Heart right ventricle (tissue), 16 donors: ENCODE measurements at regions not wholly inside any gene's neighbourhood (a gene's known extent, or its start where the extent isn't known, plus 50 kb on each side); places are given as distances from the start of the nearest gene placed in this dataset.
"Not testable (repeated sequence)": the region's sequence is repeated elsewhere in the genome, so short reads cannot be mapped to it uniquely, and the experiment has no call there.

Source experiments
- ATAC-seq, 8 donors: fragments of 200-7000 bp; cut with Tn5 transposase; one replicate each; pipeline ENCODE4 v1.9.1; 2020; ENCODE audit warnings: mild to moderate bottlenecking in 8 of 8, moderate library complexity in 8 of 8, moderate number of reproducible peaks in 1 of 8
- DNase-seq, 2 donors: peaks; one replicate each; pipeline ENCODE4 v3.0.0-alpha.2; 2020
- H3K27ac ChIP-seq, 10 donors: fragments of 200-600 bp; sonication (generic) in 2 of 10; one replicate each; pipeline versions ENCODE4 v1.5.0 to v1.8.0; 2020 to 2022; ENCODE audit warnings: mild to moderate bottlenecking in 3 of 10
- H3K27me3 ChIP-seq, 7 donors: fragments of 200-600 bp; one replicate each; pipeline ENCODE4 v1.8.0; 2021 to 2022; ENCODE audit warnings: mild to moderate bottlenecking in 2 of 7
- H3K36me3 ChIP-seq, 9 donors: fragments of 200-600 bp; sonication (generic) in 1 of 9; one replicate each; pipeline versions ENCODE4 v1.5.0 to v1.8.0; 2020 to 2022; ENCODE audit warnings: mild to moderate bottlenecking in 2 of 9
- H3K4me1 ChIP-seq, 9 donors: fragments of 200-600 bp; sonication (generic) in 1 of 9; one replicate each; pipeline versions ENCODE4 v1.5.0 to v1.8.0; 2020 to 2022; ENCODE audit warnings: mild to moderate bottlenecking in 4 of 9
- H3K4me3 ChIP-seq, 10 donors: fragments of 200-600 bp; sonication (generic) in 2 of 10; one replicate each; pipeline versions ENCODE4 v1.5.0 to v1.8.0; 2020 to 2022; ENCODE audit warnings: mild to moderate bottlenecking in 7 of 10, moderate library complexity in 2 of 10
- H3K9me3 ChIP-seq, 11 donors: fragments of 200-600 bp in 10 of 11; sonication (generic) in 2 of 11; one replicate each; pipeline versions ENCODE4 v1.5.0 to v1.8.0; 2013 to 2022; ENCODE audit warnings: mild to moderate bottlenecking in 2 of 11, control low read depth in 1 of 11, moderate library complexity in 1 of 11
- CTCF ChIP-seq, 9 donors: fragments of 200-600 bp; sonication (generic) in 2 of 9; IDR thresholded peaks; one replicate each; pipeline versions ENCODE4 v1.5.0 to v1.8.0; 2021 to 2022; ENCODE audit warnings: antibody characterized with exemption in 9 of 9, mild to moderate bottlenecking in 5 of 9, moderate library complexity in 1 of 9
- WGBS, 2 donors: extraction: QIAGEN DNeasy Blood & Tissue Kit; methylation state at CpG; one replicate each; pipeline ENCODE4 v1.1.7; 2013; ENCODE audit warnings: inconsistent platforms in 1 of 2; 5-methylcytosine and 5-hydroxymethylcytosine counted together
- intact Hi-C, 10 donors: fragments of 100-400 bp; cut with DNase I; formaldehyde crosslinking; loops; one replicate each; pipeline versions ENCODE4 v1.11.1 to v1.14.2; 2022
- donor health status: Arrhythmogenic right ventricular cardiomyopathy.
- donor health status: ischemic (EF 13 %, LVEDD 7.1; RV severe dilation, severe dysfunction).
- donor health status: healthy with polysubstance abuse.
- donor health status: DM: no; HTN: yes; CAD: no.
- donor health status: DM: no; HTN: no; CAD: no.
- donor health status: ischemic (EF 25% LVEDD 6.9; RV normal size, moderate dysfunction).
- donor health status: ischemic (EF 25% LVEDD 5.7; RV mildly dilated, moderate dysfunction).
- donor health status: healthy.
- donor health status: DM: yes; HTN: yes; CAD: no.
- donor health status: Ischemic cardiomyopathy.
- donor health status: ischemic (EF 35%, LVEDD 5.7; RV mildly dilated, moderate dysfunction).
- donor health status: nonischemic (EF 11% LVEDD 7.7; RV severe dilation, severe dysfunction).
- donor health status: DM: yes; HTN: yes; CAD: no.
- donor health status: PGD.
- donor health status: ischemic (EF 29% LVEDD 5.4; RV normal size, mild dysfunction).
- donor health status: nonischemic (EF 23%, LVEDD 6.1; RV moderate dilation, normal function).

GRCh38 chr17:31736855-31737625 is 122.0 kb downstream of the COPRS start:
- Histone ChIP-seq H3K4me1 (peaks cover 3 to 36% (median 25%) of the 10 kb centered on the region in 9 donors), H3K27ac (peak overlapping the region in 7 of 10 donors; percentile 57 to 79 (median 69)), H3K4me3 (no peak overlapping the region), H3K27me3 (no peaks in the 10 kb centered on the region), H3K36me3 (no peaks in the 10 kb centered on the region), H3K9me3 (peaks cover 0 to 8% (median 0%) of the 10 kb centered on the region in 11 donors)
- peak in 1 of 2 donors; percentile 48 for DNase-seq
- TF ChIP-seq CTCF (IDR thresholded peaks at IDR 0.05): no peak
- WGBS, 2 donors: 67 to 77% methylated on average over 5 of the region's 5 CpGs
- intact Hi-C loops: loop anchor here in 2 of 10 donors (5.0 kb wide), 2 partner anchors 40 to 165 kb away; no protein-coding TSS in a partner anchor
- ATAC-seq: peak in 7 of 8 donors; percentile 60 to 81 (median 76)

- H3K36me3 ChIP-seq: no peaks in the 10 kb centered on the region
- peaks cover 0 to 16% (median 0%) of the 10 kb centered on the region in 11 donors for H3K9me3 ChIP-seq
- no peak for TF ChIP-seq CTCF (IDR thresholded peaks at IDR 0.05)
- H3K27ac ChIP-seq: no peak overlapping the region
- no peak for DNase-seq
- intact Hi-C loops: no loop called here
- WGBS, 2 donors: 91 to 95% methylated on average over 7 of the region's 7 CpGs
- H3K4me1 ChIP-seq: peaks cover 0 to 15% (median 5%) of the 10 kb centered on the region in 9 donors
- H3K4me3 ChIP-seq: no peak overlapping the region
- no peaks in the 10 kb centered on the region for H3K27me3 ChIP-seq
- no peak for ATAC-seq
These were observed 125.7 kb downstream of the COPRS start for GRCh38 chr17:31733326-31733725.

GRCh38 chr17:31731585-31732154 is 127.4 kb downstream of the COPRS start:
- Histone ChIP-seq H3K27ac (peak overlapping the region in 2 of 10 donors; percentile 11 to 22), H3K9me3 (peaks cover 0 to 13% (median 0%) of the 10 kb centered on the region in 11 donors)
- intact Hi-C loops, H3K4me1 ChIP-seq, ATAC-seq, H3K27me3 ChIP-seq, H3K4me3 ChIP-seq, H3K36me3 ChIP-seq, DNase-seq: not testable (repeated sequence)
- WGBS, 2 donors: 94 to 98% methylated on average over 5 of the region's 5 CpGs

GRCh38 chr17:31731118-31731517 is 127.9 kb downstream of the COPRS start:
- ATAC-seq (peak in 5 of 8 donors; percentile 11 to 34 (median 22)), DNase-seq (no peak)
- TF ChIP-seq CTCF (IDR thresholded peaks at IDR 0.05): no peak
- no peak overlapping the region for H3K4me3 ChIP-seq
- H3K27me3 ChIP-seq: no peaks in the 10 kb centered on the region
- no peaks in the 10 kb centered on the region for H3K4me1 ChIP-seq
- intact Hi-C loops: no loop called here
- H3K9me3 ChIP-seq: peaks cover 0 to 8% (median 0%) of the 10 kb centered on the region in 11 donors
- H3K27ac ChIP-seq: peak overlapping the region in 2 of 10 donors; percentile 11 to 22
- 81 to 90% methylated on average over 3 of the region's 3 CpGs for WGBS, 2 donors
- no peaks in the 10 kb centered on the region for H3K36me3 ChIP-seq
